NCI-H82 (cell line): ENCODE measurements at regions not wholly inside any gene's neighbourhood (a gene's known extent, or its start where the extent isn't known, plus 50 kb on each side); places are given as distances from the start of the nearest gene placed in this dataset.
A peak's percentile ranks its signal among the peaks of the same experiment; 100 is the strongest.
"Not testable (repeated sequence)": the region's sequence is repeated elsewhere in the genome, so short reads cannot be mapped to it uniquely, and the experiment has no call there.

Source experiments
- DNase-seq: peaks from one replicate; lab custom pipeline; 2025; lab: John Stamatoyannopoulos, UW

DNA sequence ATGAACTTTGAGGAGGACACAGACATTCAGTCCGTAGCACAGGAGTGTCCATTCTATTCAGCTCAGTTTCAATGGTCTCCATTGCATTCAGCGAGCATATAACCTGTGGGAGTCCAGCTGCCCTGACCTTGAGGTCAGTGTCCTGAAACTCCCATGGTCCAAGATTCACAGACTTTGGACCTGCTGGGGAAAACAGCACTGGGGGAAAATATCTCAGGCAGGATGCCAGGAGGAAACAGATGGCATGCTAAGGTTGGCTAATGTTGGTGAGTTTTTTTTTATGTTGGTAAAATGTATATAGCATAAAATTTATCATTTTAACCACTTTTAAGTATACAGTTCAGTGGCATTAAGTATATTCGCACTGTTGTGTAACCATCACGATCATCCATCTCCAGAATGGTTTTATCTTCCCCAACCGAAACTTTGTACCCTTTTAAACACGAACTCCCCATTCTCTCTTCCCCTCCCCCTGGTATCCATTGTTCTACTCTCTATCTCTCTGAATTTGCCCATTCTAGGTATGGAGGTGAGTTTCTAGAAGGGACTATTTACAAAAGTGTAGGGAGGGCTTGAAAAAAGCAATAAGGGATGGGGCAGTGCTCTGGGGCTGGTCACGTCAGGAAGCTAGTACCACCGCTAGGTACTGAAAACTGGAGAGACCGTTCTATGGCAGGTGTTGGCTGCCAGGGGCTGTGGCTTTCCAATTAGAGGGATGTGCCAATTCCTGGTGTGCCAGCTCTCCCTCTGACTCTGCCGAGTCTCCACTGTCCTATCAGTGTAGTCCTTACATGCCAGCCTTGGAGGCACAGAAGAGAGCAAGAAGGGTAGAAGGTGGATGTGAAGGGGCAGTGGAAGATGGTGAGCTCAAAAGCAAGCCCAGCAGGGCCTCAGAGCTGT is 85.3 kb downstream of the FOXD2 start:
- DNase-seq, result no peak

DNA sequence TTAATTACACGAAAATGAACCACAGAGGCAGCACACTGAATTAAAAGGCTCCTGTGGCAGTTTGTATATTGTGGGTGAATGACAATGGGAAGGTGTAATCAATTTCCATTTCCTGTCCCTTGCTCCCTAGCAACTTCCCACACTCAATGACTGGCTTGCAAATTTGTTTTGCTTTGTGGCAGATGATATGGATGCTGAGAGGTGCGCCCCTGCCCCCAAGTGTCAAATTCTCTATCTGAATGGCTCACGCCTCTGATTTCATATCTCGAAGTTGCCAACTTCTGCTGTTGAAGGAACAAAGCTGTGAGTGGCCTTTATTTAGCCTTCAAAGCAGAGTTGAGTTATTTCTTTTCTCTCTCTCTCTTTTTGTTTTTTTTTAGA is 86.0 kb downstream of the FOXD2 start:
- DNase-seq, result no peak

DNA sequence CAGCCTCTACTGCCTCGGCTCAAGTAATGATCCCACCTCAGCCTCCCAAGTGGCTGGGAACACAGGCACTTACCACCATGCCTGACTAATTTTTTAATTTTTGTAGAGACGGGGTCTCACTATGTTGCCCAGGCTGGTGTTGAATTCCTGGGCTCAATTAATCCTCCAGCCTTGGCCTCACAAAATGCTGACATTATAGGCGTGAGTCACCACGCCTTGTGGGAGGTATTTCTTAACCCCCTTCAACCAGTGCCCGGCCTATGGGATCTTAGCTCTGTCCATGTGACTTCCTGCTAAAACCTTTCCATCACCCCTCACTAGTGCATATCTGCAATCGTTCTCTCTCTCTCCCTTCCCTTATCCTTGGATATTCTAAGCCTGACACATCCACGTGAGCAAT is 86.4 kb downstream of the FOXD2 start:
- DNase-seq, result no peak

DNA sequence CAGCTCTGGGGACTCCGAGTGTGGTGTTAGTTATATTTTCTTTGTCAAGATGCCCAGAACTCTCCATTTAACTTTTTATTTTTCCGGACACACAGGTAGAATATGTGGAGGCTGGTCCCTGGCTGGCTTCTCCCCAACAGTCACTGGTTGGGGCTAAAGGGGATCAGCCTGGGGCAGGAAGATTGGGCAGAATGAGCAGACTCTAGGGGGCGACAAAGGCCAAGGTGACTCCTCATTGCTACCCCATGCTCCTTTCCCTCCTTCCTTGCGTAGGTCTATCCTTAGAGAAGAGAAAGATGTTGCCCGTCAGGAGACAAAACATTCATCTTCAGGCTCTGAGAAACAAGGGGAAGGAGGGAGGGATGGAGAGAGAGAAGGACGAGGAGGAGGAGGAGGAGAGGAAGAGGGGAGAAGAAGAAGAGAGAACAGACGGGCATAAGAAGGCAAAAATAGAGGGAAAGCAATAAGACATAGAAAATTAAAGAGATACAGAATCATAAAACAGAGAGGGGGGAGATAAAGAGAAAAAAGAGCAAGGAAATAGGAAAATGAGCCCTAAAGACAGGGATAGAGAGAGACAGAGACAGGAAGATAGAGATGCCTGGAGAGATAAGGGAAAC is 89.9 kb downstream of the FOXD2 start:
- DNase-seq, result peak; percentile 63

DNA sequence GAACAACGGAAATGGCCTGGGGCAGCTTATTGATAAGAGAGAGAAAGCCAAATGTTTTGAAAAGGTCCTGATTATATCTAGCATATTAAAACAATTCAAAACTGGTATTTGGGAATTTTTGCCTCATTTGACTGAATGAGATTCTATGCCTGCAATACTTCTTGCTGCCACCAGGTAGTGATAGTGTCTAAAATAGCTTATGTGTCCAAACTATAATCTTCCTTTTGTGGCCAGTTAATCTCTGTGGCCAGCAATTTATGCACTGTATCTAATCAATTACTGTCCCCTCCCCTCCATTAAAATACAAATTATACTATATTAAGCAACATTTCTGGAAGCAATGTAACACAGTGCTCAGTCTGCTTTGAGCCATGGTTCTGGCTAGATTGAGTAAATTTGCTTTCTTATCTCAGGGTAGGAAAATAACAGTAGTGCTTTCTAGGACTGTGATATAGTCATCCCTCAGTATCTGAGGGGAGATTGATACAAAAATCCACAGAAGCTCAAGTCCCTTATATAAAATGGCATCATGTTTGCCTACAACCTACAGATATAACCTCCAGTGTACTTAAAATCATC is 91.8 kb downstream of the FOXD2 start:
- peak; percentile 35 for DNase-seq

DNA sequence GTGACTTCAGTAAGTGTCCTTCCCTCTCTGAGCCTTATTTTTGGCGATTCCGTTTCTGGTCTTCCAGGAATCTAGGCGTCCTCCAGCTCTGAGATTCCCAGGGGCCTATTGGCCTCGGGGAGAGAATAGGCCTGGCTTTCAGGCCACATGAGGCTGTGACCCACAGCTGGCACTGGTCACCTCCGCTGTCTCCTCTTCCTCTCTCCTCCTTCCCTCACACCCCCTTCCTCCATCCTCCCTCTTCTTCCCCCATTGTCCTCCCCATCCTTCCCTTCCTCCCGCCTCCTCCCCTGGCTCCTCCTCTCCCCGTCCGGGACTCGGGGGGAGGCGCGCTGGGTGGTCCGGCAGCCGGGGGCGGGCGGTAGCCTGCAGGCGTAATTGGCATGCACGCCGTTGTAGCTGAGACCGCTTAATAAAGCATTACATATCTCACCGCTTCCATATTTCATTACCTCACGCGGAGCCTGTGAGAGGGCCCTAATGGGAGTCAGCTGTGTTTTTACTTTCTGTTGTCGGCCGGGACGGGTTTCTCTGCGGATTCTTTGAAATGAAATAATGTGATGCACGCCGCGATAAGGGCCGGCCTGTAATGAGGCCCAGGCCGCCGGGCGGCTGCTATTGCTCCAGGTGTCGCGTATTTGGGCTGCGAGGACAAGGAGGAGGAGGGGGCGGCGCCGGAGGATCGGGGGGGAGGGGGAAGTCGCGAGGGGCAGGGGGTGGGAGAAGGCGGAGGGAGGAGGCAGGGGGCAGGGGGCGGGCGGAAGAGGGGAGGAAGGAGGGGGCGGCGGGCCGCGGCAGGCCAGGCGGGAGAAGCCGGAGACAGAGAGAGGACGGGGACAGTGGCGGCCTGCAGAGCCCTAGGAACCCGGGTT is 95.3 kb downstream of the FOXD2 start:
- DNase-seq, result peak; percentile 40

DNA sequence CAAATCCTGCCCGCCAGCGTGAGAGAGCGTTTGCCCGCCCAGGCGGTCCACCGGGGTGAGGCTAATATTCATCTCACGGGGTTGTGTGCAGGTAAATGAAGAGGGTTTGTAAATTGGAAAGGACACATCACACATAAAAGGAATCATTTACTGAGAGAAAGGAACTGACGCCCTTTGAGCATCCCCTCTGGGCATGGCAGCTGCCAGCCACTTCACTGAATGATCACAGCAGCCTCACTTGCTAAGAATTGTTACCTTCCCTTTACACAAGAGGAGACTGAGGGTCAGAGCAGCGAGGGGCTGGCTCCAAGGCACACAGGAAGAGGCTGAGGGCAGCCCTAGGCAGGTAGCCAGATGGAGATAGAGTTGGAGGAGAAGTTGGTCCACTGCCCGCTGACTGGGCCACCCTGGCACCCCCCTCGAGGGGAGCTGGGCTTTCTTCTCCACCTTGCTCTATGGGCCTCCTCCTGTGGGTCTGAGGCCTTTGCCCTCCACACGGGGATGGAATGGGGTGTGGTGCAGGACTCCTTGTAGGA is 96.0 kb downstream of the FOXD2 start:
- no peak for DNase-seq

DNA sequence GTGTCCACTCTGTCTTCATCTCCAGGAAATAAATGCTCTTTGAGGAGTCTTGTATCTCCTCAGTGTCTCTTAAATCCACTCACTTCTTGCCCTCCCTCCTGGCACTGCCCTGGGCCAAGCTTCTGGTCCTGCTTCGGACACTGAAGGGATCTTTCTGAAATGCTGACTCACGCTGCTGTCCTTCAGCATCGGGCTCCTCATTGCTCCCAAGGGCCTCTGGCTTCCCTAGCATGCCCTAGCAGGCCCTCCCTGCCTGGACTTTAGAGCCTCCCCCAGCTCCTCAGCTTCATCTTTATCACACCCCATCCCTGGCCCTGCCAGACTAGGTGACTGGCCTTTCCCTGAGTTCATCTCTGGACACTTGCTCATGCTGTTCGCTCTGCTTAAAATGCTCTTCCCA is 96.6 kb downstream of the FOXD2 start:
- DNase-seq, result no peak

DNA sequence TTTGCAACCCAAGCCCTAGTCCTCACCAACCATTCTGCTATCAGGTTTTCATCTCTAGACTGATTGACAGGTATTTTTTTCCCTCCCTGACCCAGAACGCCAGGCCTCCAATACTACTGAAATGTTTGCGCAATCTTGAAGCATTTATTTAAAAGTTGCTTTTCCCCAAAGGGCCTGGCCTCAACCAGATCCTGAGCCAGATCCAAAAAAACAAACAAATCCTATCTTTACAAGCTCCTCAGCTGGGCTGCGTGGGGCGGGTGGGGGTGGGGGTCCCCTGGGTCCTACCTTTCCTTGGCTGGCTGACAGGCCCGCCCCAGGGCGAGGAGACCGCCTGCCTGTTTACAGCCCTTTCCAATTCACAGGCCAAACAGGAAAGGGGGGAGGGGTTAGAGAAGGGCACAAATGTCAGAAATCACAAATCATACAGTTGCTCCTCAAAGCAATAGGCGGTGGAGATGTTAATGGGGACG is 98.8 kb downstream of the FOXD2 start:
- DNase-seq, result no peak

DNA sequence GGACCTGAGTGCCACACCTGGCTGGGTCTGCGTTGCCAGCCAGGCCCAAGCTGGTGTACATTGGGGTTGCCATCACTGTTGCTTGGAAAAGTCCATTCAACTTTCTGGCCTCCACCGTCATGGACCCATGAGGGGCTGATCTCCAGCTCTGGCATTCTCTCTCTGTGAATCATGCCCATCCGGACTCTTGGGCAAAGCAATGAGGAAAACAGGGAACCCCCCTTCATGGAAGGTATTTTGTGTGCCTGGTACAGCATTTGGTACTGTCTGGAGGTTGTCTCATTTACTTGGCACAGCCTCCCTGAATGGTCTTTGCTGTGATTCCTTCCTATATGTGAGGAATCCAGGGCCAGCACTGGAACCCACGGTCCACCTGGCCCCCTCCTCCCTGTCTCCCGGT is 99.4 kb downstream of the FOXD2 start:
- DNase-seq, result no peak

DNA sequence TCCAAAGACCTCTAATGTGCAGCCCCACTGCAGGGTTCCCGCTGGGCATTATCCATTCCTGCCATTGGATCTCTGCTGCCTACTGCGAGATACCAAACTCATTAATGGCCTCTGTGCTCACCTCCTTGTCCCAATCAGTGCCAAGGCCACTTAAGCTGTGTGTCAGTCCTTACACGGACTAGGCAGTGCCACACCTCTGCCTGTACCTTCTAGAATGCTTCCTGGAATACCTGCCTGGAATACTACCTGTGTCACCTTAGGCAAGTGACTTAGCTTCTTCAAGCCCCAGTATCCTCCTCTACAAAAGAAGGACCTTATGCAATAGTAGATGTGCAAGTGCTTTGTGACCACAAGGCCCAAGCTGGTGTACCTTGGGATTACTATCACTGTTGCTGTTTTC is 100.1 kb downstream of the FOXD2 start:
- DNase-seq, result no peak

DNA sequence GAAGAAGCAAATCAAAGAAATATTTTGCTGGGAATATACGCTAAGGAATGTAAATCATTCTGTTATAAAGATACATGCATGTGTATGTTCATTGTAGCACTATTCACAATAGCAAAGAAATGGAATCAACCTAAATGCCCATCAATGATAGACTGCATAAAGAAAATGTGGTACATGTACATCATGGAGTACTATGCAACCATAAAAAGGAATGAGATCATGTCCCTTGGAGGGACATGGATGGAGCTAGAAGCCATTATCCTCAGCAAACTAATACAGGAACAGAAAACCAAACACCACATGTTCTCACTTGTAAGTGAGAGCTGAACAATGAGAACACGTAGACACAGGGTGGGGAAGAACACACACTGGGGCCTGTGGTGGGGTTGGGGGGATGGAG is 100.7 kb downstream of the FOXD2 start:
- DNase-seq, result not testable (repeated sequence)

DNA sequence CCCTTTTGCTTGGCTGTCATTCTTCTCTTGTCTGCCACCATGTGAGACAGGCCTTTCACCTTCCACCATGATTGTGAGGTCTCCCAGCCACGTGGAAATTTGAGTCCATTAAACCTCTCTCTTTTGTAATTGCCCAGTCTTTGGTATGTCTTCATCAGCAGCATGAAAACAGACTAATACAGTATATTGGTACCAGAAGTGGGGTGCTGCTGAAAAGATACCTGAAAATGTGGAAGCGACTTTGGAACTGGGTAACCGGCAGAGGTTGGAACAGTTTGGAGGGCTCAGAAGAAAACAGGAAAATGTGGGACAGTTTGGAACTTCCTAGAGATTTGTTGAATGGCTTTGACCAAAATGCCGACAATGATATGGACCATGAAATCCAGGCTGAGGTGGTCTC is 103.9 kb downstream of the FOXD2 start:
- not testable (repeated sequence) for DNase-seq

DNA sequence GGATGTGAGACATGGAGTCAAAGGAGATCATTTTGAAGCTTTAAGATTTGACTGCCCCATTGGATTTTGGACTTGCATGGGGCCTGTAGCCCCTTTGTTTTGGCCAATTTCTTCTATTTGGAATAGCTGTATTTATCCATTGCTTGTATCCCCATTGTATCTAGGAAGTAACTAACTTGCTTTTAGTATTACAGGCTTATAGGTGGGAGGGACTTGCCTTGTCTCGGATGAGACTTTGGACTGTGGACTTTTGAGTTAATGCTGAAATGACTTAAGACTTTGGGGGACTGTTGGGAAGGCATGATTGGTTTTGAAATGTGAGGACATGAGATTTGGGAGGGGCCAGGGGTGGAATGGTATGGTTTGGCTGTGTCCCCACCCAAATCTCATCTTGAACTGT is 105.2 kb downstream of the FOXD2 start:
- DNase-seq, result not testable (repeated sequence)

DNA sequence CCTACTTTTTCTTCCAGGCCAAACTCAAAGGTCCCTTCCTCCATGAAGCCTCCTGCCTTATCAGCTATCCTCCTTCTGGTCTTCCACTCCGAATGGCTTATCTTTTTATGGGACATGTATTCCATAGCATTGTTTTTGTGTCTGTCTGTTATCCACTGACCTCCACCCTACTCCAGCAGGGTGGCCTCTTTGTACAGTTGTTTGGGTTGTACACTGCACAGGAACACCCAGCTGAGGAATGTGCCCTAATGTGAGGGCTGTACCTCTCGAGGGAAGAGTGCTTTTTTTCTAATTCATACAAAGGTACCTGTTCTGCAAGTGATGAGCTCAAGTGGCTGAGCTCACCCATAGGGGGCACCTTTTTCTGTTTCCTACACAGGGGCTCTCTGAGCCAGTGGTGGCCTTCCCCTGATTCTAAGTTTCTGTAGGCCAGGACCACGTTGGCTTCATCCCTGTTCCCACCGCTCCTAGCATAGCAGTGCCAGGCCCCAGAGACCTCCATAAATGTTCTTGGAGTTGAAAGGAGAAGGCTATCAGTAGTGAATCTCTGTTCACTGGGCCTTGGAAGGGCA is 108.2 kb downstream of the FOXD2 start:
- DNase-seq, result no peak

DNA sequence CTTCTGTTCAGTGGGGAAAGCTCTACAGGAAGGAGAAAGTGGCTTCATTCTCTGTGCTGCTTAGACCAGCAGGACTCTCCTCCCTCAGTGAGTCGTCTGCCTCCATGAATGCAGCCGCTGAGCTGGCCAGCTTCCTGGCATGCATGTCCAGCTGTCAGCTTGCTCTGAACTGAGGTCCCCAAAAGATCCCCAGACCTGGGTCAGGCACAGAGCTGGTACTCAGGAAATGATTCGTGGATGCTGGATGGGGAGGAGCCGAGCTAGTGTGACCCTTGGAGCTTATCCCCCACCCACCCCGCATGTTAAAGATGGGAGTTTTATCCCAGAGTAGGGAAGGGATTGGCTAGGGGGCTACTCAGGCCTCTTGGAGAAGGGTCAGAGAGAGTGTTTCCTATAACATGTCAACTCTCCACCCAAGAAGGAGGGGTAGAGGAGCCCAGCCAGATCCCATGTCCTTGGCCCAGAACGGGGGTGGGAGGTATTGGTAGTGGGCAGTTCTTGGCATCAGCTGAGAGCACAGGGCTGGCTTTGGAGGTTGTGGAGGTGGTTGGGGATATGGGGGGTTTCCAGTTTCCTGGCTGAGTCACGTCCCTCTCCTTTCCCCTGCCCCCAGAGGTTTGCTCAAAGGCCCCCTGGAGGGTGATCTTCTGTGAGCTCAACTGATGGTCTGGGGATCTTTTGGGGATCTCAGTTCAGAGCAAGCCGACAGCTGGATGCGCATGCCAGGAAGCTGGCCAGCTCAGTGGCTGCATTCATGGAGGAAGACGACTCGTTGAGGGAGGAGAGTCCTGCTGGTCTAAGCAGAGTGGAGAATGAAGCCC is 110.1 kb downstream of the FOXD2 start:
- no peak for DNase-seq

DNA sequence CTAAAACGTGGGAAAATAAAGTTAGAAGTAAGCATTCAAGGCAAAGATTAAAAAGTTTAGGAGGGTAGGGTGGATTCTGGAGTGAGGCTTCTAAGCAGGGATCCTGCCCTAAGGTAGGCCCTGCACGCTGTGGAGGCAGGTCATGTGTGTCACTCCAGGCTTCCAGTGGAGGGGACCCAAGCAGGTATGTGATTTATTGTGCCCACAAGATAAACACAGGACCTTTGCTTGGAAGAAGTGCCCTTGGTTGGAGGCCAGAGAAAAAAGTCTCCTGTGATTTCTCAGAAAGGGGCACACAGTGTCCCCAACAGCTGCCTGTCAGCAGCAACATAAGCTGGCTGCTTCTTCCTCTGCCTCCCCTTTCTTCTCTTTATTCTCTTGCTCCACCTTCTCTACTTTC is 110.8 kb downstream of the FOXD2 start:
- no peak for DNase-seq

DNA sequence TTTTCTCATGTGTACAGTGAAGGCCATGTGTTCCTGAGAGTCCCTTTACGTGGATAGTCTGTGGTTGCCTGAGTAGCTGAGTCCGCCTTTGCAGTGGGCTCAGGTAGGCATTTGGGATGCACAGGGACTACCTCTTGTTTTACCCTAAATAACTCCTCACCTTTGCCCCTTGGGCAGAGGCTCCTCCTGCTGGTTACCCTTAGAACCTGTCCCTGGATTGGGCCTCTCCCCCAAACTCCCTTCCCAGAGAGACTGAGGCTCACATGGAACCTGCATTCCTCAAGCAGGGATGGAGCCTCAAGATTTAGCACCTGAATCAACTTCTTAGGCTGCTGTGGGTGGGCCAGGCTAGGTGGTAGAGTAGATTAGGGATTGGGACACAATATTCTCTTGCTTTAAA is 111.7 kb downstream of the FOXD2 start:
- DNase-seq, result no peak

DNA sequence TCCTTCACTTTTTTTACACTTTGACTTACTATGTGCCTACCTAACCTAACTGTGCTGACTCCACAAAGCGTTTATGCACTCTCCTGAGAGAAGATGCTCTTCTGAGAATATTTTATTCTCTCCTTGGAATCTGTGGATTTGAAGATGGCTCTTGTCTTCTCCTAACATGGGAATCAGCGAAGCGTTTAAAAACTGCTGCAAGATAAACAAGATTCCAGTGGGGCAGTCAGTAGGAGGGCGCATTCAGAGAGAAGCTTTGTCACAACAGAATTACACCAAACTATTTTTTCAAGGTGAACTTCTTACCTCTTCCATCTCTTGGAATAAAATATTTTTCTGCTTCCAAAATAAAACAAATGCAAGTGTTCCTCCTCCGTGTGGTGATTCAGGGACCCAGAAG is 113.1 kb downstream of the FOXD2 start:
- DNase-seq, result no peak

DNA sequence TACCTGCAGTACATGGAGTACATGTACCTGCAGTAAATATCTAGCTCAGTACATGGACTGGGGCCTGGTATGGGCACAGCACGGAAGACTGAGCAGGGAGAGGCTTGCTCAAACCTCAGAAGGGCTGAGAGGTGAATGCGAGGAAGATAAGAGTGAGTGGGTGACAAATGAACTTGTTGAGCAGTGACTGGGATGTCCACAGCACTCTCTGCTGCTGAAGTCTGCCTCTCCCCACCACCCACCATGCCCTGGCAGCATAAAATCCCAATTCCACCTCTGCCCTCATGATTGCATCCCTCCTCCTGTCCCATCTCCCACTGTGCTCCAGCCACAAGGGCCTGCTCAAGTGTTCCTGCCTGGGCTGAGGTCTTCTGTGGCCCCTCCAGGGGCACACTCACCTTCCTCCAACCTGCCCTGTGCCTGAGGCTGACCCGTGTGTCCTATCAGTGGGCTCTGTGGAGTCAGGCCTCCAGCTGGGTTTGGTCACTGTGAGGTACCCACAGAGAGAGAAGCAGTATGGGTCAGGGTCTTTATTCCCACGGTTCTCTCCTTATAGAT is 114.2 kb downstream of the FOXD2 start:
- DNase-seq, result no peak
